NCI-H1105 (cell line): ENCODE measurements at regions not wholly inside any gene's neighbourhood (a gene's known extent, or its start where the extent isn't known, plus 50 kb on each side); places are given as distances from the start of the nearest gene placed in this dataset.
"Not testable (repeated sequence)": the region's sequence is repeated elsewhere in the genome, so short reads cannot be mapped to it uniquely, and the experiment has no call there.

Experiments
- DNase-seq: peaks from one replicate; lab custom pipeline; 2025; lab: John Stamatoyannopoulos, UW

DNA sequence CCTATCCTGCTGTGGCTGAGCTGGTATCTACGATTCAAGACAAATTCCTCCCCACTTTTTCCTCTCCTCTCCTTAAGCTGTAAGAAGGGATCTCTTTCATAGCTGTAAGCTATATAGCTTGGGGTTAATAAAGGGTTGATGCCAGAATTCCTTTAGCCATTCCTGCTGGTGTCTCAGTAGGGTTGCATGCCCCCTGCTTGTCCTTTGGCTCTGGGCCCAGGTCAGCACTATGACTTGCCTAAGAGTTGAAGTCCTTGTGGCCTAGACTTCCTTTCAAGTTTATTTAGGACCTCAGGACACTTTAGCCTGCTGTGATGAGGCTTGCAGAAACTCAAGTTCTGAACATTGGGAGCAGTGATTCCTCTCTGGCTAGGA, 270.0 kb downstream of the AMY1C start:
- DNase-seq = no peak

DNA sequence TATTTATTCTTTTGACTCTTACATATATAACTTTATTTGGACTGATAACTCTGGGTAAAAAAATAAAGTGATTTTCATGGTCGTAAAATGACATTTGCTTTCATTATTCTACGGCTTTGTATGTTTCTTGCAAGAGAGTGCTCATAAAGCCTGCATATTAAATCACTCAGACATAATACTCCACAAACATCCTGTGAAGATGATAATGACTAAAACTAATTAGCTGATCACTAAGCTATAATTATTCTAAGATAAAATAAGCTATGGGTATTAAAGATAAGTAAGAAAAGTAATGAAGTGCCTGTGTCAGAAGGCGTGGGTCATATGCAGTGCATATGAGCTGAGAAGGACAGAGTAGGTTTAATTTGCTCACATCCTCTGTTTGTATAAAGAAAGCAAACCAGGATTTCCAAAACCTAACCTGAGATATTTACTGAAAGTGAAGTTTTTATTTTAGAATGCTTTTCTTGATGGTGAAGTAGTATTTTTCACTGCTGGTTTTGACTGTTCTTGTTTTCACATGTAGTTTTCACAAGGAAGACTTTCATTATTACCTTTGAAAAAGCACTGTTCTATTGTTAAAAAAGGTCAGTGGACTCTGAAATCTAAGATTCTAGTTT, 278.8 kb downstream of the AMY1C start:
- peak; percentile 40 for DNase-seq

DNA sequence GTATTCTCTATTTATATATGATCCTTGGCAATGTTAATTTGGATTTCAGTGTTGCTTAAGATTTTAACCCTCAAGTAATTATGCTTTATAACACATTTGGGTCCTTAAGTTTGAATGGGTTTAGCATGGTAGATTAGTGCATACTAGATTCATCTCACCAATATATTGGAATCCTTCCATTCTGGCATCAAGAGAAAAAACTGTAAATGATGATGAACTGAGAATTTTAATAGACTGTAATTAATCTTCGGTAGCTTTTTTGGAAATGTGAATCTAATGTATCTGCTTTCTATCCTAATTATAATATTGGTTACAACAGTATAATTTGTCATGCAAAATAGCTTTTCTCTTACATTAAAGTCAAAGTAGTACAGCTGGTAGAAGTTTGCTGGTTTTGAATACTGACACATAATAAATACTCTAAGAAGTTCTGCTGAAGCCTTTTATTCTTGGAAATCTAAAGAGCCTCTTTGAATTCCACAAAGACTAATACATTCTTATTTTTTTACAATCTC, 279.8 kb downstream of the AMY1C start:
- DNase-seq = no peak

DNA sequence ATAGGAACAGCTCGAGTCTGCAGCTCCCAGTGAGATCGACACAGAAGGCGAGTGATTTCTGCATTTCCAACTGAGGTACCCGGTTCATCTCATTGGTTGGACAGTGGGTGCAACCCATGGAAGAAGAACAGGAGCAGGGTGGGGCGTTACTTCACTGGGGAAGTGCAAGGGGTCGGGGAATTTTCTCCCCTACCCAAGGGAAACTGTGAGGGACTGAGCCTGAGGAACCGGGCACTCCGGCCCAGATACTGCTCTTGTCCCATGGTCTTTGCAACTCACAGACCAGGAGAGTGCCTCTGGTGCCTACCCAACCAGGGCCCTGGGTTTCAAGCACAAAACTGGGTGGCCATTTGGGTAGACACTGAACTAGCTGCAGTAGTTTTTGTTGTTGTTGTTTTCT, 307.1 kb downstream of the AMY1C start:
- DNase-seq = no peak

DNA sequence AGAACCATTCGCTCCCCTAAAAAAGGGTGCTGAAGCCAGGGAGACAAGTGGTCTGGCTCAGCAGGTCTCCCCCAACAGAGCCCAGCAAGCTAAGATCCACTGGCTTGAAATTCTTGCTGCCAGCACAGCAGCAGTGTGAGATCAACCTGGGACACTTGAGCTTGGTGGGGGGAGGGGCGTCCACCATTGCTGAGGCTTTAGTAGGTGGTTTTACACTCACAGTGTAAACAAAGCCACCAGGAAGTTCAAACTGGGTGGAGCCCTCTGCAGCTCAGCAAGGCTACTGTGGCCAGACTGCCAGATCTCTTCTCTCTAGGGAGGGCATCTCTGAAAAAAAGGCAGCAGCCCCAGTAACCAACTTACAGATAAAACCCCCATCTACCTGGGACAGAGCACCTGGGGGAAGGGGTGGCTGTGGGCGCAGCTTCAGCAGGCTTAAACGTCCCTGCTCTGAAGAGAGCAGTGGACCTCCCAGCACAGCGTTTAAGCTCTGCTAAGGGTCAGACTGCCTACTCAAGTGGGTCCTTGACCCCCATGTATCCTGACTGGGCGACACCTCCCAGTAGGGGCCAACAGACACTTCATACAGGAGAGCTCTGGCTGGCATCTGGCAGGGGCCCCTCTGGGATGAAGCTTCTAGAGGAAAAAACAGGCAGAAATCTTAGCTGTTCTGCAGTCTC, 307.7 kb downstream of the AMY1C start:
- not testable (repeated sequence) for DNase-seq

DNA sequence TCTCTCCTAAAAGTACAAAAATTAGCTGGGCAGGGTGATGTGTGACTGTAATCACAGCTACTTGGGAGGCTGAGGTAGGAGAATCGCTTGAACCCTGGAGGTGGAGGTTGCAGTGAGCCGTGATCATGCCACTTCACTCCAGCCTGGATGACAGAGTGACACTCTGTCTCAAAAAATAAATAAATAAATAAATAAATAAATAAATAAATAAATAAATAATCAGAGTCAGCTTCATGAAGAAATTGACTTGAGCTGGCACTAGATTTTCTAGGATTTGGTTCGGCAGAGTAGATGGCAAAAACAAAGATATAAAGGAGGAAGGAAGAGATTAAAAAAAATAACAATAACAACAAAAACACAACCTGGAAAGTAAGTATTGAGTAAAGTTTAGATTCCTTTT, 311.9 kb downstream of the AMY1C start:
- DNase-seq = not testable (repeated sequence)

DNA sequence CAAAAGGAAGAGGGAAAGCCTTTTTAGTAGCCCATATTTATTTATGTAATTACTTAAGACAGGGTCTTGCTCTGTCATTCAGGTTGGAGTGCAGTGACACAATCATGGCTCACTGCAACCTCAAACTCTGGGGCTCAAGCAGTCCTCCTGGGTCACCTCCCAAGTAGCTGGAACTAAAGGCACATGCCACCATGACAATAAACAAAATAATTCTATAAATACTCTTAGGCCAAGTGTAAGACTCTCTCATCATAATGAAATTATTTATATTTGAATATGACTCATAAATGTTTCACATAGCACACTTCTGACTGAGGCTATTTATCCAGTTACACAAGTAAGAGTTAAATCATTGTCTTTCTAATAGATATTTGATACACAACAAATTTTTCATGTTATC, 314.7 kb downstream of the AMY1C start:
- DNase-seq = no peak

DNA sequence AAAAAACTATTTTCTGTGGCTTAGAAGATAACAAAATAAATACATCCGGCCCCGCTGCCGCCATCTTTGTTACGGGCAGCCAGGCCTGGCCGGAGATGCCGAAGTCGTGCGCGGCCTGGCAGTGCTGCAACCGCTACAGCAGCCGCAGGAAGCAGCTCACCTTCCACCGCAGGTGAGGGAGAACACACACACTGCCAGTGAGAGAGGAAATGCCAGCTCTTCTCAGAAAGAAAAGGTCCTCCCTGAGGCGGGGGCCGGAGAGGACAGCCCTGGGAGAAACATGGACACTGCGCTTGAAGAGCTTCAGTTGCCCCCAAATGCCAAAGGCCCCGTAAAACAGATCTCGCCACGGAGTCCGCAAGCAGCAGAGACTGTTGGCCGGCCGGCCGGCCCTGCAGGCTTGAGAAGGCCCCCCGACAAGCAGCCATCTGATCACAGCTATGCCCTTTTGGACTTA, 323.2 kb downstream of the AMY1C start:
- DNase-seq = peak; percentile 27

DNA sequence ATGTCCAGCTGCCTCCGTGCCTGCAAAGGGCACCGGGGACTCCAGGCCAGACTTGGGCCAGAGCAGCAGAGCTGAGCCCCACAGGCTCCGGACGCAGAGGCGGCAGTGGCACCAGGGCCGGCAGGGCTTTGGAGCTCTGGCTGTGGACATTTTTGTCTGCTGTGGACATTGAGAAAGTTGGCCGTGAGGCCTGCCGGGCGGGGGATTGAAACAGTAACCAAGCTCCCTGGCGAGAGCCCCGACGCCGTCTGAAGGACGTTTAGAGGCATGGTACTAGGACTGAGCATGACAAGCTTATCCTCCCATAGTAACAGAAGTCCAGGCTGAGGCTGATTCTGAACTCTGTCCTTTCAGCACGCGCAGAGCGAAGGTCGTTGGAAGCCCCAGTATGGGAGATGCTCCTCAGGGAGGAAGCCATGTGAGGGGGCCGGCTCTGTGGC, 323.8 kb downstream of the AMY1C start:
- no peak for DNase-seq

DNA sequence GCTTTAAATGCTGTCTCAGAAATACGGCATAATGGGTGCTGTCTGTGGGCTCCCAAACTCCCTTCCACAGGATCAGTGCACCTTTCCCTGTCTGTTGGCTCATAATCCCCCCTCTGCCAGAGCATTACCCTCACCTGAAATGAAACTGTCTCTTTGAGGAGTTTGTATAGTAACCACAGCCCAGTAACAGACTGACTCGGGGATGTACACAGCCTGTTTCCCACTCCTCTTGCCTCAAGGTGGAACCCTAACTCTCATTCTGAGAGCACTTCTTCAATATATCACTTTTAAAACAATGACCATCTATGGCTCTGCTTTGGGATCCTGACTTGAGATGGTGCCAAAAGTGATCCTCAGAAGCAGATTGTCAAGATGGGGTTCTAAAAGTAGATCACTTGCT, 332.5 kb downstream of the AMY1C start:
- no peak for DNase-seq

DNA sequence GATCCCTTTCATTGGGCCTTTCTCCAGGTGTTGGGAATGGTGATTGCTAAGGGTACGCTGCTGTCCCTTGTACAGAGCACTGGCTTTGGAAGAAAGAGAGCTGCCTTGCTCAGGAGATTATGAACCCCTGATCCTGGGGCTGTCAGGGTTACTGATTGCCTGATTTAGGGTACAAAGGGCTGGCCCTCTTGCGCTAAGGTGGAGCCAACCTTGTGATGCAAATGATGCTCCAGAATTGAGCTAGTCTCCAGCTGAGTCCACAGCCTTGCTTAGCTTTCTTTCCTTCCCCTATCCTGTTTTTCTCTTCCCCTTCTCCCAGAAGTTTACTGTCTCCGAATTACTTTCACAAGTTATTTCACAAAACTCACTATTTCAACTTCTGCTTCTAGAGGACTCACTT, 334.7 kb downstream of the AMY1C start:
- no peak for DNase-seq

DNA sequence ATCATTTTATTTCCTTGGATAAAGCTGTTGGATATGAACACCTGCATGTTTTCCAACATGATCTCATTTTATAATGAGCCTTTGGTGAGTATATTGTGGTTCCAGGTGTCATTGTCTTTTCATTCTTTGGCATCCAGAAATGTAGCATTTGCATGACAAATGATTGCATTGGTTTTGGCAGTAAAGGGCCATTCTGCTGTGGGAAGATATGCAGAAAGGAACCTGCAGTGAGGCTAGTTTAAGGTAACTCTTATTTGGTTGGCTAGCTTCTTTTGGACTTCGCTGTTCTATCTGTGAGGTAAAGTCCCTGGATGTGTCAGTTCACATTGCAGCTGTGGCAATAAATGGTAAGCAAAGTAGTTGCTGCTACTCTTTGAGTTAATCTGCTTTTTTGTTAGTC, 343.0 kb downstream of the AMY1C start:
- DNase-seq = peak; percentile 53

DNA sequence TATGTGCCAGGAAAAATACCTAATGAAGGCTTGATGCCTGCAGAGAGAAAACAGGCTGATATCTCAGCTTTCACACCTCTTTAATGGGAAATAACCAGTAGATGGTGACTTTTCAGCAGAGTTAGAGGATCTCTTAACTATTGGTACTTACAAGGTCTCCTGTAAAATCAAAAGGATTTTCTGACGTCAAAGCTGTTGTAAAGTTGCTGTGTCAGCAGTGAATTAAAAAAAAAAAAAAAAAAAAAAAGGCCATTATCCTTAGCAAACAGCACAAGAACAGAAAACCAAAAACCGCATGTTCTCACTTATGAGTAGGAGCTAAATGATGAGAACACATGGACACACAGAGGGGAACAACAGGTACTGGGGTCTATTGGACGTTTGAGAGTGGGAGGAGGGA, 349.1 kb downstream of the AMY1C start:
- DNase-seq = no peak

DNA sequence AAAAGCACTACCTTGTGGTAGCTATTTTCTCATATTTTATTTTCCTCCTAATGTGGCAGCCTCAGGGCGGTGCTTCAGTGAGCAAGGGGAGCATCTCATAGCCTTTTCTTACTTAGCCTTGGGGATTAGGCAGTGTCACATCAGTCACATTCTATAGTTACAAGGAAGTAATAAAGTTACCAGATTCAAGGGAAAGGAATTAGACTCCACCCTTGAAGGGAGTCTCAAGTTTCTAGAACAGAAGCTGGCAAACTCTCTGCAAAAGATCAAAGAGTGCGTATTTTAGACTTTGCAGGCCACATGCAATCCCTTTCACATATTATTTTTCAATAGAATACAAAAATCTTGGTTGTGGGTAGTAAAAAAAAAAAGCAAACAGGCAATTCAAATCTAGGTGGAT, 350.4 kb downstream of the AMY1C start:
- DNase-seq = no peak

DNA sequence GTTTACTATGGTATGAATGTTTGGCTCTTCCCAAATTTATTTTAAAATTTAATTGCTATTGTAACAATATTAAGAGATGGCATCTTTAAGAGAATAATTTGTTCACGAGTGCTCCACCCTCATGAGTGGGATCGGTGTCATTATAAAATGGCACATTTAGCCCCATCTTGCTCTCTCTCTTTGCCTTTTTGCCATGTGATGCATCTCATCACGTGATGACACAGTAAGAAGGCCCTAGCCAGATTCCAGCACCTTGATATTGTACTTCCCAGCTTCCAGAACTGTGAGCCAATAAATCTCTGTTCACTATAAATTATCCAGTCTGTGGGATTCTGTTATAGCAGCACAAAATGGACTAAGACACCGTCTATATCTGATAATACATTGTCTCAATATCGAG, 355.8 kb downstream of the AMY1C start:
- no peak for DNase-seq

DNA sequence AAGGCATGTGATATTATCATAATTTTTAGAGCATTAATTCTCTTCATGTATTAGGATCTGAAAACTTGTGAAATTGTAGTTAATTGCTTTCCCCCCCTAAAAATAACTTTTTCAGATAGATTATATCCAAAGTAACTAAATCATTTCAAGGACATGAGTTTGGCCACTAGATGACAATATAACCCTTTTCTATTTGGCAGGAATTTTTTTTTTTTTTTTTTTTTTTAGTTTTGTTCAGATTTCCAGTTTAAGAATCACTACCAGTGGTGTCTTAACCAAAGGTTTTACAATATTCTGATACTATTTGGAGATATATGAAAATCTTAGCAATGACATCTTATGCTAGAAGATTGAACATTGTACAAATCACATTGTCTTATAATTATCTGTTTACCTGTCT, 370.8 kb downstream of the AMY1C start:
- no peak for DNase-seq

DNA sequence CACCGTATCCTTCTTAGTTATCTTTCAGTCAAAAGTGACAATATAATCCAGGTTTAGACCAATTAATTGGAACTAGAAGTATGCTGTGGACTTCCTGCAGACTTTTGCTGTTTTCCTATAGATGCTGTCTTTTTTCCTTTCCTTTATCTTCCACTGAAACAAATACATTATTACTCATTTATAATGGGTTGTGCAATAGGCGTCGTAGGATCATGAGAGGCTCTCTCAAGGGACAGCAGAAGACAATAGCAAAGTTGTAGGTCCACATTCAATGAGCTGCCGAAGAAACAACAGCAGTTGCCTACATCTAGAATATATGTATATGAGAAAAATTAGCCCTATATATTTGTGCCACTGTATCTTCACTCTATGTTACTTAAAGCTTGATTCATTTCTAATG, 371.6 kb downstream of the AMY1C start:
- no peak for DNase-seq

DNA sequence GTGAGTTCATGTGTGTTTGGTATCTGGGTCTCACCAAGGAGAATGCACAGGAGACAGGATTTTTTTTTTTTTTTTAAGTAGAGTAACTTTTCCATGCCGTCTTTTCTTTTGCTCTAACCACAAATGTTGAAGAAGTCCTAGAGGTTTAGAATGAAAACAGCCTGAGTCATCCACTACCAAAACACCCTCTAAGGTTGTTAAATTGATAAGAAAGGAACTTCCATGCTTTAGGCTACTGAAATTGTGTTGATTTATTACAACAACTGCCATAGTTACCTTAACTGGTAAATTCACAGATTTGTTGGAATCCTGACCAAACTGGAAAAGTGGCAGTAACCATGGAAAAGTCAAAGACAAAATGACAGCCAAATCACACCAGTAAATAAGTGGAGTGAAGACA, 375.6 kb downstream of the AMY1C start:
- DNase-seq = no peak

DNA sequence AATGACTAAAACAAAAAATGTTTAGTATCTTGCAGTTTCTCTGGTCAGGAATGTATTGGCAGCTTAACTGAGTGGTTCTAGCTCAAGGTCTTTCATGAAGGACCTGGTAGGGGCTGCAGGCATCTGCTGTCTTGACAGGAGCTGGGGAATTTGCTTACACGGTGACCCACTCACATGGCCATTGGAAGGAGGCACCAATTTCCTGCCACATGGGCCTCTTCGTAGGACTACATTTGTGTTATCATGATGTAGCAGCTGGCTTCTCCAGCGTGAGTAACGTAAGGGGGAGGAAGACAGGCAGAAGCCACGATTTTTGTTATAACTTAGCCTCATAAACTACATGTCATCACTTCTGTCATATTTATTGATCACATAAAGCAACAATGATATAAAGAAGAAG, 376.3 kb downstream of the AMY1C start:
- DNase-seq = no peak

DNA sequence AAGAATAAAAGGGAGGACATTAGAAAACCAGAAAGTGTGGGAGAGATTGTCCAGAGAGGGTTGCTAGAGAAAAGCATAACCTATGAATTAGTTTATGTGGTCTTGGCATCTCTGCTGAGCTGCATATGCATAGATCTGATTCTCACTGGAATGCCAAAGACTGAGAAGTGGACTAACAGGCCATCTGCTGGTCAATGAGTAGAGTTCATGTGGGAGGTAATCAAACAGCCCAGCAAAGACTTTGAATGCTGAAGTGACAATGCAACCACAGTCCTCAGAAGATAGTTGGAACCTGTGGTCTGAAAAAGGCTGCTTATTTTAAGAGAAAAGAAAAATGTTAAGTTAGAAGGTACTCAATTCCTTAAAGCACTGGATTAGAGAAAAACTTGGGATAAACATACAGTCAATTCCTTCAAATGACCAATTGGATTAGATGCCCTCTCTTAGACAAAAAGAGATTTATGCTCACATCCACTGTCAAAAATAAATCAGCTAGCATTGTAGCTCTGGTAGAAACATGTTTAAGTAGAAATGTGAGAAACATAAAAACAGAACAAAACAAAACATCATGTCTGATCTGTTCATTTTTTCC, 382.8 kb downstream of the AMY1C start:
- peak; percentile 51 for DNase-seq

DNA sequence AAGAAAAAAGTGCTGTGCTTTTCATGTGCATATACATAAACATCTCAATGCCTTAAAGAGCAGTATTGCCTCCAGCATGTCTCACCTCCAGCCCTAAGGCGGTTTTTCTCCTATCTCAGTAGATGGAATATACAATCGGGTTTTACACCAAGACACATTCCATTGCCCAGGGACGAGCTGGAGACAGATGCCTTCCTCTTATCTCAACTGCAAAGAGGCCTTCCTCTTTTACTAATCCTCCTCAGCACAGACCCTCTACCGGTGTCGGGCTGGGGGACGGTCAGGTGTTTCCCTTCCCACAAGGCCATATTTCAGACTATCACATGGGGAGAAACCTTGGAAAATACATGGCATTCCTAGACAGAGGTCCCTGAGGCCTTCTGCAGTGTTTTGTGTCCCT, 385.3 kb downstream of the AMY1C start:
- not testable (repeated sequence) for DNase-seq

DNA sequence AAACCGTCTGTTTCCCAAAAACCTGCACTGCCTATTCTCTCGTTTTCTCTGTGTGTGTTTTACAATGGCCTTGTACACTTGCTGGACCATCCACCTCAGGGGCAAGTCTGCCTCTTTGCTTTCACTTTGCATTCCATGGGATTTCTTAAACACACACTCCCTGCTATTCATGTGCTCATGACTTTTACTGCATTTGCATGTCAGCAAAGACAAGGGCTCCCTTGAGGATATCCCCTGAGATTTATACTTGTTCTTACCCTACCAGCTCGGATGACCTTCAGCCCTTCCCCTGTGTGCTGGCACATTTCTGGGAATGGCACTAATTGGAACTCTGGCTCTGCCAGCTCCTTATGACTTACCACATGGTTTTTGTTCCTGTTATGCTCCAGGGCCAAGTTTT, 386.9 kb downstream of the AMY1C start:
- no peak for DNase-seq

DNA sequence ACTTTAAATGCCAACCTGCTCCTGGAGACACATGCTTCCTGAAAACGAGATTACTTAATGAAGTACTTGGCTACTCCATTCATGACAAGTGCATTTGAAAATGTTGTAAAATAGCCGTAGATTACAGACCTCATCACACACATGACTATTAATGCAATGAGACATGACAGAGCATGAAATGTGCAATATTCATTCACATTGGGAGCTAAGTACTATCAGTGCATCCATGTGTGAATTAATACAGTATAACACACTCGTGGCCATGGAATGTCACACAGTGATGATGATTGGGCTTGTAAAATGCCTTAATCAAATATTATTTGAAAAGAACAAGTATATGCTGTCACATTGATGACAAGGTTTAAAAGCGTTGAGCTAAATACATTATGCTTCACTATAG, 407.0 kb downstream of the AMY1C start:
- DNase-seq = no peak
